ENCODE measurements at regions not wholly inside any gene's neighbourhood (a gene's known extent, or its start where the extent isn't known, plus 50 kb on each side); places are given as distances from the start of the nearest gene placed in this dataset.
"Not testable (repeated sequence)": the region's sequence is repeated elsewhere in the genome, so short reads cannot be mapped to it uniquely, and the experiment has no call there.

DNA sequence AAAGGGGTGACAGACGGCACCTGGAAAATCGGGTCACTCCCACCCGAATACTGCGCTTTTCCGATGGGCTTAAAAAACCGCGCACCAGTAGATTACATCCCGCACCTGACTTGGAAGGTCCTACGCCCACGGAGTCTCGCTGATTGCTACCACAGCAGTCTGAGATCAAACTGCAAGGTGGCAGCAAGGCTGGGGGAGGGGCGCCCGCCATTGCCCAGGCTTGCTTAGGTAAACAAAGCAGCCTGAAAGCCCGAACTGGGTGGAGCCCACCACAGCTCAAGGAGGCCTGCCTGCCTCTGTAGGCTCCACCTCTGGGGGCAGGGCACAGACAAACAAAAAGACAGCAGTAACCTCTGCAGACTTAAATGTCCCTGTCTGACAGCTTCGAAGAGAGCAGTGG lies 234.2 kb upstream of the ANXA10 start:
- not testable (repeated sequence) for TF ChIP-seq EZH2 (IDR thresholded peaks at IDR 0.05; ENCODE audit: insufficient read depth, poor library complexity, severe bottlenecking); EZH2phosphoT487 (IDR thresholded peaks at IDR 0.05; ENCODE audit: insufficient read depth, low read depth)
